Left ventricle myocardium inferior (tissue), 1 donor: ENCODE measurements at regions not wholly inside any gene's neighbourhood (a gene's known extent, or its start where the extent isn't known, plus 50 kb on each side); places are given as distances from the start of the nearest gene placed in this dataset.

Experiments used
- DNase-seq: peaks from one replicate; pipeline ENCODE4 v3.0.0-alpha.2; 2020
- H3K27ac ChIP-seq: fragments of 200-600 bp; replicated peaks from 2 replicates; pipeline ENCODE4 v1.8.0; 2021
- H3K27me3 ChIP-seq: fragments of 200-600 bp; 2 replicates; pipeline ENCODE4 v1.8.0; 2021; ENCODE audit warnings: low read depth
- H3K36me3 ChIP-seq: fragments of 200-600 bp; 2 replicates; pipeline ENCODE4 v1.8.0; 2021
- H3K4me1 ChIP-seq: fragments of 200-600 bp; 2 replicates; pipeline ENCODE4 v1.8.0; 2021
- H3K4me3 ChIP-seq: fragments of 200-600 bp; 2 replicates; pipeline ENCODE4 v1.8.0; 2021; ENCODE audit warnings: mild to moderate bottlenecking, moderate library complexity
- H3K9me3 ChIP-seq: fragments of 200-600 bp; replicated peaks from 2 replicates; pipeline ENCODE4 v1.8.0; 2021
- CTCF ChIP-seq: fragments of 200-600 bp; IDR thresholded peaks from 2 replicates; pipeline ENCODE4 v1.8.0; 2021; ENCODE audit warnings: antibody characterized with exemption, mild to moderate bottlenecking, borderline replicate concordance
- intact Hi-C: fragments of 100-400 bp; cut with micrococcal nuclease; formaldehyde crosslinking; loops from one replicate; pipeline ENCODE4 v1.11.0; 2022
- donor health status: DM: no; HTN: yes; CAD: no; lungs with severe emphysema.

GRCh38 chr3:83662381-83662960 lies 1296.3 kb upstream of the CADM2 start:
- no peak for DNase-seq

GRCh38 chr3:83670416-83670815 lies 1288.4 kb upstream of the CADM2 start:
- no peak overlapping the region for H3K27ac ChIP-seq
- H3K27me3 ChIP-seq, result no peaks in the 10 kb centered on the region
- intact Hi-C loops, result no loop called here
- H3K36me3 ChIP-seq, result no peaks in the 10 kb centered on the region
- H3K4me1 ChIP-seq, result no peaks in the 10 kb centered on the region
- H3K9me3 ChIP-seq, result no peaks in the 10 kb centered on the region
- DNase-seq, result no peak
- no peak overlapping the region for H3K4me3 ChIP-seq
- no peak for TF ChIP-seq CTCF

More at GRCh38 chr3:83662381-83662960, 1296.3 kb upstream of the CADM2 start:
- Histone ChIP-seq H3K27me3 (no peaks in the 10 kb centered on the region), H3K4me3 (no peak overlapping the region), H3K36me3 (no peaks in the 10 kb centered on the region), H3K4me1 (no peaks in the 10 kb centered on the region), H3K27ac (no peak overlapping the region), H3K9me3 (no peaks in the 10 kb centered on the region)
- intact Hi-C loops, result no loop called here
- no peak for TF ChIP-seq CTCF

GRCh38 chr3:83683937-83684598 lies 1274.7 kb upstream of the CADM2 start:
- no peak overlapping the region for H3K27ac ChIP-seq
- DNase-seq, result no peak
- H3K4me1 ChIP-seq, result no peaks in the 10 kb centered on the region
- peaks cover 28% of the 10 kb centered on the region for H3K9me3 ChIP-seq
- no peaks in the 10 kb centered on the region for H3K36me3 ChIP-seq
- intact Hi-C loops, result no loop called here
- no peak overlapping the region for H3K4me3 ChIP-seq
- TF ChIP-seq CTCF, result no peak
- H3K27me3 ChIP-seq, result no peaks in the 10 kb centered on the region

GRCh38 chr3:83706669-83707068 lies 1252.1 kb upstream of the CADM2 start:
- H3K4me3 ChIP-seq, result no peak overlapping the region
- no peak for DNase-seq
- no peaks in the 10 kb centered on the region for H3K27me3 ChIP-seq
- no peaks in the 10 kb centered on the region for H3K36me3 ChIP-seq
- no peak overlapping the region for H3K27ac ChIP-seq
- H3K4me1 ChIP-seq, result no peaks in the 10 kb centered on the region
- intact Hi-C loops, result no loop called here
- TF ChIP-seq CTCF, result no peak
- peaks cover 5% of the 10 kb centered on the region for H3K9me3 ChIP-seq

DNA sequence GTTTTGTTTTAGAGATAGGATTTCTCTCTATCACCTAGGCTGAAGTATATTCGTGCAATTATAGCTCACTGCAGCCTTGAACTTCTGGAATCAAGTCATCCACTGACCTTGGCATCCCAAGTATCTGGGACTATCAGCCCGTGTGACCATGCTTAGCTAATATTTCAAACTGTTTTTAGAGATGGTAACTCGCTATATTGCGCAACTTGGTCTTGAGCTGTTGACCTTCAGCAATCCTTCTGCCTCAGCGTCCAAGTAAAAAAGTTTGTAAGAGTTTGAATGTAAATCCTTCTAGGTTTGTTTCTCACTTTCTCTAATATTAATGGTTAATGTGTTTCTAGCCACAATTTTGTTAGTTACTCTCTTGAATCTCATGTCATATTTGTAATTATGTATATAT lies 1243.5 kb upstream of the CADM2 start:
- Histone ChIP-seq H3K4me3 (no peak overlapping the region), H3K27me3 (no peaks in the 10 kb centered on the region), H3K36me3 (no peaks in the 10 kb centered on the region), H3K27ac (no peak overlapping the region), H3K9me3 (no peaks in the 10 kb centered on the region), H3K4me1 (no peaks in the 10 kb centered on the region)
- no peak for TF ChIP-seq CTCF
- intact Hi-C loops, result no loop called here
- no peak for DNase-seq
